ENCODE measurements at regions not wholly inside any gene's neighbourhood (a gene's known extent, or its start where the extent isn't known, plus 50 kb on each side); places are given as distances from the start of the nearest gene placed in this dataset.

DNA sequence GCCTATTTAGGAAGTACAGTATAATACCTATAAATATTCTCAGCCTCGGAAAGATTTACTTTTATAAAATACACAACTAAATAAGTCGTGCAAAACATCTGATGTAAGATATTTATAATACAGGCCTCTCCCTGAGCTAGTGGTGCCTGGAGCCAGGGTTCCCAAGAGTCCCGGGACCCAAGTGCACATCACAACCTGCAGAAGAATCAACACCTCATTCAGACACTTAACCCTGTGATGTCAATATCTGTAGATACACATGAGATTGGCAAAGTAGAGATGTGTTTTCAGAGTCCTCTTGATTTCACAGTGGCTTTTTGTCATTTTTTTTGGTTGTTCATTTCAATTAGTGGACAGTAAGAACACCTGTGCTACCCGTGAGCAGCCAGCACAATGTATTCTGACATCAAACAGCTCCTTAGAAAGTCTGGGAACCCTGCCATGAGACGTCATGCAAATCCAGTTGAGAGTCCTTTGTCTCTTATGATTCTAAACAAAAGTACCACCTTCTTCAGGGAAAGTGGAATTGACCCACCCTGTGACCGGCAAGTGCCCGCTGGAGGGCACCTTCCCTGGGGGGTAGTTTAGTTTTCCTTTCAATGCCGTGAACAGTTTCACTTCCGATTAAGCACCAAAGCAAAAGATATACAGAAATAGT, 101.6 kb downstream of the DACT2 start:
- TF ChIP-seq, protein P1, sequence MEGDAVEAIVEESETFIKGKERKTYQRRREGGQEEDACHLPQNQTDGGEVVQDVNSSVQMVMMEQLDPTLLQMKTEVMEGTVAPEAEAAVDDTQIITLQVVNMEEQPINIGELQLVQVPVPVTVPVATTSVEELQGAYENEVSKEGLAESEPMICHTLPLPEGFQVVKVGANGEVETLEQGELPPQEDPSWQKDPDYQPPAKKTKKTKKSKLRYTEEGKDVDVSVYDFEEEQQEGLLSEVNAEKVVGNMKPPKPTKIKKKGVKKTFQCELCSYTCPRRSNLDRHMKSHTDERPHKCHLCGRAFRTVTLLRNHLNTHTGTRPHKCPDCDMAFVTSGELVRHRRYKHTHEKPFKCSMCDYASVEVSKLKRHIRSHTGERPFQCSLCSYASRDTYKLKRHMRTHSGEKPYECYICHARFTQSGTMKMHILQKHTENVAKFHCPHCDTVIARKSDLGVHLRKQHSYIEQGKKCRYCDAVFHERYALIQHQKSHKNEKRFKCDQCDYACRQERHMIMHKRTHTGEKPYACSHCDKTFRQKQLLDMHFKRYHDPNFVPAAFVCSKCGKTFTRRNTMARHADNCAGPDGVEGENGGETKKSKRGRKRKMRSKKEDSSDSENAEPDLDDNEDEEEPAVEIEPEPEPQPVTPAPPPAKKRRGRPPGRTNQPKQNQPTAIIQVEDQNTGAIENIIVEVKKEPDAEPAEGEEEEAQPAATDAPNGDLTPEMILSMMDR (IDR thresholded peaks at IDR 0.05): no peak
- TF ChIP-seq ZNF121 (CRISPR knock-in tag; IDR thresholded peaks at IDR 0.05): no peak
- TF ChIP-seq, protein P2, sequence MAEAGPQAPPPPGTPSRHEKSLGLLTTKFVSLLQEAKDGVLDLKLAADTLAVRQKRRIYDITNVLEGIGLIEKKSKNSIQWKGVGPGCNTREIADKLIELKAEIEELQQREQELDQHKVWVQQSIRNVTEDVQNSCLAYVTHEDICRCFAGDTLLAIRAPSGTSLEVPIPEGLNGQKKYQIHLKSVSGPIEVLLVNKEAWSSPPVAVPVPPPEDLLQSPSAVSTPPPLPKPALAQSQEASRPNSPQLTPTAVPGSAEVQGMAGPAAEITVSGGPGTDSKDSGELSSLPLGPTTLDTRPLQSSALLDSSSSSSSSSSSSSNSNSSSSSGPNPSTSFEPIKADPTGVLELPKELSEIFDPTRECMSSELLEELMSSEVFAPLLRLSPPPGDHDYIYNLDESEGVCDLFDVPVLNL (CRISPR knock-in tag; IDR thresholded peaks at IDR 0.05; ENCODE audit: borderline replicate concordance, low read depth): no peak
